Adrenal gland (tissue), 9 donors: ENCODE measurements at regions not wholly inside any gene's neighbourhood (a gene's known extent, or its start where the extent isn't known, plus 50 kb on each side); places are given as distances from the start of the nearest gene placed in this dataset.

Experiments used
- DNase-seq, 7 donors: peaks; one replicate each; pipeline ENCODE4 v3.0.0-alpha.2; 2019 to 2020
- H3K27ac ChIP-seq, 5 donors: fragments of 200-600 bp; sonication (generic) in 4 of 5; 1 replicate in 3 of 5; 2 replicates in 2 of 5; pipeline versions ENCODE4 v1.5.1 to v1.8.0; 2016 to 2020; ENCODE audit warnings: mild to moderate bottlenecking in 1 of 5
- H3K27me3 ChIP-seq: fragments of 200-600 bp; 2 replicates; pipeline ENCODE4 v1.8.0; 2021
- H3K36me3 ChIP-seq, 2 donors: fragments of 200-600 bp; replicated peaks in 1 of 2; 1 replicate in 1 of 2; 2 replicates in 1 of 2; pipeline versions ENCODE4 v1.5.1 to v1.8.0; 2018 to 2022
- H3K4me1 ChIP-seq, 2 donors: fragments of 200-600 bp; replicated peaks in 1 of 2; 1 replicate in 1 of 2; 2 replicates in 1 of 2; pipeline versions ENCODE4 v1.5.1 to v1.8.0; 2018 to 2021
- H3K4me3 ChIP-seq, 4 donors: fragments of 200-600 bp; sonication (generic) in 3 of 4; one replicate each; pipeline ENCODE4 v1.5.1; 2016 to 2018
- H3K9me3 ChIP-seq, 3 donors: fragments of 200-600 bp; sonication (generic) in 1 of 3; replicated peaks in 1 of 3; 1 replicate in 2 of 3; 2 replicates in 1 of 3; pipeline versions ENCODE4 v1.5.1 to v1.8.0; 2016 to 2021
- CTCF ChIP-seq, 6 experiments: fragments of 450-650 bp in 4 of 6; fragments of 200-600 bp in 2 of 6; sonication (generic) in 1 of 6; IDR thresholded peaks; 1 replicate in 5 of 6; 2 replicates in 1 of 6; pipeline versions ENCODE4 v1.5.1 to v1.8.0; 2016 to 2021; ENCODE audit warnings: antibody characterized with exemption in 6 of 6, mild to moderate bottlenecking in 2 of 6, moderate library complexity in 1 of 6
- POLR2A ChIP-seq, 2 donors: fragments of 450-650 bp; IDR thresholded peaks; one replicate each; pipeline ENCODE4 v1.6.1; 2017; ENCODE audit warnings: antibody characterized with exemption in 2 of 2, mild to moderate bottlenecking in 2 of 2, moderate library complexity in 1 of 2
- WGBS, 4 donors: extraction: QIAGEN DNeasy Blood & Tissue Kit in 2 of 4; methylation state at CpG; one replicate each; pipeline versions ENCODE4 v1.1.5 to v1.1.7; 2013 to 2017; 5-methylcytosine and 5-hydroxymethylcytosine counted together
- intact Hi-C, 2 donors: fragments of 100-400 bp; cut with DNase I; formaldehyde crosslinking; loops; one replicate each; pipeline versions ENCODE4 v1.14.1 to v1.15.0; 2022 to 2023
- donor health status: healthy with polysubstance abuse.
- donor health status: Bipolar disorder and iron deficiency.
- donor health status: DM: yes; HTN: yes; CAD: no.
- donor health status: DM: no; HTN: no; CAD: no.
- donor health status: DM: no; HTN: no; CAD: no.

- no peak for TF ChIP-seq CTCF (IDR thresholded peaks at IDR 0.05)
- TF ChIP-seq POLR2A (IDR thresholded peaks at IDR 0.05): no peak
- Histone ChIP-seq H3K9me3 (peaks cover 0 to 20% (median 0%) of the 10 kb centered on the region in 3 donors), H3K4me3 (no peak overlapping the region), H3K27me3 (no peaks in the 10 kb centered on the region), H3K36me3 (no peaks in the 10 kb centered on the region), H3K4me1 (no peaks in the 10 kb centered on the region), H3K27ac (no peak overlapping the region)
- intact Hi-C loops: no loop called here
- 54 to 68% (median 58%) methylated on average over 3 of the region's 3 CpGs for WGBS, 4 donors
- DNase-seq: no peak
Measured at GRCh38 chr12:31850268-31850667, 108.9 kb upstream of the RESF1 start.

GRCh38 chr12:31849090-31849687 is 110.0 kb upstream of the RESF1 start:
- Histone ChIP-seq H3K27ac (no peak overlapping the region), H3K9me3 (peaks cover 0 to 20% (median 0%) of the 10 kb centered on the region in 3 donors), H3K4me1 (no peaks in the 10 kb centered on the region), H3K4me3 (no peak overlapping the region), H3K36me3 (no peaks in the 10 kb centered on the region), H3K27me3 (no peaks in the 10 kb centered on the region)
- no peak for TF ChIP-seq POLR2A (IDR thresholded peaks at IDR 0.05)
- no peak for DNase-seq
- WGBS, 4 donors: 62 to 86% (median 76%) methylated on average over 3 of the region's 3 CpGs
- intact Hi-C loops: no loop called here

- no peak for DNase-seq
- no peak overlapping the region for H3K4me3 ChIP-seq
- intact Hi-C loops: no loop called here
- peaks cover 0 to 20% (median 0%) of the 10 kb centered on the region in 3 donors for H3K9me3 ChIP-seq
- no peaks in the 10 kb centered on the region for H3K4me1 ChIP-seq
- no peak overlapping the region for H3K27ac ChIP-seq
- no peaks in the 10 kb centered on the region for H3K36me3 ChIP-seq
- TF ChIP-seq POLR2A (IDR thresholded peaks at IDR 0.05): no peak
- no peak for TF ChIP-seq CTCF (IDR thresholded peaks at IDR 0.05)
- no peaks in the 10 kb centered on the region for H3K27me3 ChIP-seq
Measured at GRCh38 chr12:31846405-31846804, 112.8 kb upstream of the RESF1 start.

GRCh38 chr12:31845613-31846322 is 113.4 kb upstream of the RESF1 start:
- TF ChIP-seq POLR2A (IDR thresholded peaks at IDR 0.05): no peak
- TF ChIP-seq CTCF (IDR thresholded peaks at IDR 0.05): no peak
- Histone ChIP-seq H3K9me3 (peaks cover 0 to 18% (median 0%) of the 10 kb centered on the region in 3 donors), H3K36me3 (no peaks in the 10 kb centered on the region), H3K27ac (no peak overlapping the region), H3K4me3 (no peak overlapping the region), H3K27me3 (no peaks in the 10 kb centered on the region), H3K4me1 (no peaks in the 10 kb centered on the region)
- intact Hi-C loops: no loop called here
- 57 to 66% (median 62%) methylated on average over 6 of the region's 6 CpGs for WGBS, 4 donors
- no peak for DNase-seq
